Thyroid gland (tissue), 4 donors: ENCODE measurements at regions not wholly inside any gene's neighbourhood (a gene's known extent, or its start where the extent isn't known, plus 50 kb on each side); places are given as distances from the start of the nearest gene placed in this dataset. TPM values are rescaled to one million over a fixed set of nuclear protein-coding genes. Genes with fewer than 3 reads are reported as not detected.

Experiments used
- DNase-seq, 2 donors: peaks; one replicate each; pipeline ENCODE4 v3.0.0-alpha.2; 2019
- H3K27ac ChIP-seq, 3 donors: fragments of 200-600 bp; sonication (generic); 1 replicate in 2 of 3; 2 replicates in 1 of 3; pipeline ENCODE4 v1.5.1; 2016 to 2019; ENCODE audit warnings: mild to moderate bottlenecking in 1 of 3, moderate library complexity in 1 of 3
- H3K27me3 ChIP-seq: fragments of 200-600 bp; sonication (generic); one replicate; pipeline ENCODE4 v1.5.1; 2019
- H3K36me3 ChIP-seq, 2 donors: fragments of 200-600 bp; sonication (generic); one replicate each; pipeline ENCODE4 v1.5.1; 2016 to 2019
- H3K4me1 ChIP-seq, 2 donors: fragments of 200-600 bp; sonication (generic); one replicate each; pipeline ENCODE4 v1.5.1; 2017 to 2019
- H3K4me3 ChIP-seq, 3 donors: fragments of 200-600 bp; sonication (generic); replicated peaks in 1 of 3; 1 replicate in 2 of 3; 2 replicates in 1 of 3; pipeline ENCODE4 v1.5.1; 2016; ENCODE audit warnings: mild to moderate bottlenecking in 1 of 3
- H3K9me3 ChIP-seq: fragments of 200-600 bp; sonication (generic); one replicate; pipeline ENCODE4 v1.5.1; 2017
- POLR2A ChIP-seq, 2 donors: fragments of 450-650 bp; IDR thresholded peaks; one replicate each; pipeline ENCODE4 v1.6.1; 2017; ENCODE audit warnings: antibody characterized with exemption in 2 of 2, mild to moderate bottlenecking in 2 of 2, moderate library complexity in 1 of 2
- WGBS, 2 donors: methylation state at CpG; one replicate each; pipeline ENCODE4 v1.1.5; 2017; 5-methylcytosine and 5-hydroxymethylcytosine counted together
- intact Hi-C: fragments of 100-400 bp; cut with DNase I; formaldehyde crosslinking; loops from one replicate; pipeline ENCODE4 v1.15.1; 2023
- small RNA-seq: library from RNA; depleted of rRNA; stranded (forward); fragments of <200 nt; gene quantifications from one replicate; pipeline ENCODE3, GENCODE V24; 2016
- TF ChIP-seq, protein P1 (sequence below), 6 experiments: fragments of 200-600 bp in 3 of 6; fragments of 450-650 bp in 3 of 6; sonication (generic) in 3 of 6; IDR thresholded peaks; one replicate each; pipeline ENCODE4 v1.5.1; 2016 to 2019; ENCODE audit warnings: antibody characterized with exemption in 6 of 6, mild to moderate bottlenecking in 2 of 6, inconsistent platforms in 1 of 6, moderate library complexity in 1 of 6

DNA sequence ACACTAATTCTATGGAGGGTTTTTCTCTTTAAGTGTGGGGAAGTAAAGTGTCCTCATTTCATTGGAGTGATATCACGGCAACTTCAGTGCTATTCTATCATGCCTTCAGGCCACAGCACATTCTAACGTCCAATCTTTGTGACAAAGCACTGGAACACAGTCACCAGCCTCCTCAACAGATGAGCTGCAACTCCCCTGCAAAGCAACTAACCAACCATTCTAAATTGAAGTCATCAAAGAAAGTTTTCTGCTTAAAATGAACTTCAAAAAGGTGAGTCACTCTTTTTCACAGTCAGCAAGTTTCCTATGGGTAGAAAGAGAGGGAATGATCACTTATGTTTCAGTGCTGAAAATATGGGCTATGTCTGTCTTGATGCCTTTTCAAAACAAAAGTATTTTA lies 190.8 kb downstream of the ELAVL2 start:
- Histone ChIP-seq H3K4me1 (no peaks in the 10 kb centered on the region), H3K9me3 (no peaks in the 10 kb centered on the region), H3K27me3 (no peaks in the 10 kb centered on the region), H3K27ac (no peak overlapping the region), H3K4me3 (no peak overlapping the region), H3K36me3 (no peaks in the 10 kb centered on the region)
- DNase-seq: no peak
- TF ChIP-seq POLR2A (IDR thresholded peaks at IDR 0.05): no peak
- TF ChIP-seq, protein P1, sequence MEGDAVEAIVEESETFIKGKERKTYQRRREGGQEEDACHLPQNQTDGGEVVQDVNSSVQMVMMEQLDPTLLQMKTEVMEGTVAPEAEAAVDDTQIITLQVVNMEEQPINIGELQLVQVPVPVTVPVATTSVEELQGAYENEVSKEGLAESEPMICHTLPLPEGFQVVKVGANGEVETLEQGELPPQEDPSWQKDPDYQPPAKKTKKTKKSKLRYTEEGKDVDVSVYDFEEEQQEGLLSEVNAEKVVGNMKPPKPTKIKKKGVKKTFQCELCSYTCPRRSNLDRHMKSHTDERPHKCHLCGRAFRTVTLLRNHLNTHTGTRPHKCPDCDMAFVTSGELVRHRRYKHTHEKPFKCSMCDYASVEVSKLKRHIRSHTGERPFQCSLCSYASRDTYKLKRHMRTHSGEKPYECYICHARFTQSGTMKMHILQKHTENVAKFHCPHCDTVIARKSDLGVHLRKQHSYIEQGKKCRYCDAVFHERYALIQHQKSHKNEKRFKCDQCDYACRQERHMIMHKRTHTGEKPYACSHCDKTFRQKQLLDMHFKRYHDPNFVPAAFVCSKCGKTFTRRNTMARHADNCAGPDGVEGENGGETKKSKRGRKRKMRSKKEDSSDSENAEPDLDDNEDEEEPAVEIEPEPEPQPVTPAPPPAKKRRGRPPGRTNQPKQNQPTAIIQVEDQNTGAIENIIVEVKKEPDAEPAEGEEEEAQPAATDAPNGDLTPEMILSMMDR (IDR thresholded peaks at IDR 0.05): no peak
- intact Hi-C loops: no loop called here
- 78 to 86% methylated on average over 2 of the region's 2 CpGs for WGBS, 2 donors

DNA sequence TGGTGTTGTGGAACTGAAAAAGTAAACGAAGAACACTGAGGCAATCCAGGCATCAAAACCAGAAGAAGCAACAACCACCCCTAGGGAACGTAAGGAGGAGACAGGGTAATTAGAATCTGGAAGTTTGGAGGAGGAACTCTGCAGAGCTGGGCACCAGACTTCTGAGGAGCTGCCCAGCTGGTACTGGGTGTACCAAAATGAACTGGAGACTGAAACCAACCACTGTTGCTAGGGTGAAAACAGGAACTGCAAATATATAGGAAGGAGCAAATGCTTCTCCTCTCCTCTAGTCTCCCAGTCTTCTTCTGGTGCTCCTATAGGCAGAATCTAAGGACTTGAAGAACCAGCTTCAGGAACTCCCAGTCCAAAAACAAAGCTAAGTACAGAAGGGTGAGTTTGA lies 189.8 kb downstream of the ELAVL2 start:
- DNase-seq: no peak
- Histone ChIP-seq H3K9me3 (no peaks in the 10 kb centered on the region), H3K36me3 (no peaks in the 10 kb centered on the region), H3K4me3 (no peak overlapping the region), H3K27ac (no peak overlapping the region), H3K27me3 (no peaks in the 10 kb centered on the region), H3K4me1 (no peaks in the 10 kb centered on the region)
- intact Hi-C loops: no loop called here
- 80 to 81% methylated on average over 2 of the region's 2 CpGs for WGBS, 2 donors
- no peak for TF ChIP-seq POLR2A (IDR thresholded peaks at IDR 0.05)
- TF ChIP-seq, protein P1 (IDR thresholded peaks at IDR 0.05): no peak

DNA sequence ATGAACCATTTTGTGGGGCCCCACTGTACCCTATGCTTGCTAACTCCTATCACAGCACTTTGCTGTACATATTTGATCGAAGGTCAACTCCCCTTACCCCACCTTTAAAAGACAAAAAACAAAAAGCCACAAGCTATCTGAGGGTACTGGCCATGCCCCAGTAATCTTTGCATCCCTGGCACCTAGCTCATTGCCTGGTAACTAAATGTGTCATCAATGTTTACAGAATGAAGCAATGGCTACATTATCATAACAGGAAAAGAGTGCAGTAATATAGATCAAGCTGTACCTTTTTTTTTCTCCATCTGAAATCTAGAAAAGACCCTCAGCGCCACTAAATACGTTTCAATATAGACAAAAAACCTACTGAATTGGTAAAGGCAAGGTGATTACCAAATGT lies 188.0 kb downstream of the ELAVL2 start:
- 90 to 91% methylated on average over 3 of the region's 3 CpGs for WGBS, 2 donors
- Histone ChIP-seq H3K9me3 (no peaks in the 10 kb centered on the region), H3K4me3 (no peak overlapping the region), H3K4me1 (no peaks in the 10 kb centered on the region), H3K27ac (no peak overlapping the region), H3K36me3 (no peaks in the 10 kb centered on the region), H3K27me3 (no peaks in the 10 kb centered on the region)
- no peak for DNase-seq
- no peak for TF ChIP-seq POLR2A (IDR thresholded peaks at IDR 0.05)
- TF ChIP-seq, protein P1 (IDR thresholded peaks at IDR 0.05): no peak
- intact Hi-C loops: no loop called here

DNA sequence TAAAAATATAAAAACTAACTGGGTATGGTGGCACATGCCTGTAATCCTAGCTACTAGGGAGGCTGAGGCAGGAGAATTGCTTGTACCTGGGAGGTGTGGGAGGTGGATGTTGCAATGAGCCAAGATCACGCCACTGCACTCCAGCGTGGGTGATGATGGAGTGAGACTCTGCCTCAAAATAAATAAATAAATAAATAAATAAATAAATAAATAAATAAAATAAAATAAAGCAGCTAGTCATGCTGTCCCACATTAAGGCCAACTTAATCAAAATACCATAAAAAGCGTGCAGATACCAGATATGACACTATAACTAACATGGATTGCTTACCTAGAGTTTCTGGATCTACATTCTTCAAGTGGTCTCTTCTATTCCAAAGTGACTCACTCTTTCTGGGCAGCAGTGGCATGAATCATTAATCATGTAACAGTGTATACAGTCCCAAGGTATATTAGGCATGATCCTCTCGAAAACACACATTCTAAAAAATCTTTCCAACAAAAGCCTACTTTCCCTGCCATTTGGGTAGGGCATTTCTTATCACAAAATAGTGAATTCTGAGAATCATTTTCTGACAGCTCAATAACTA lies 187.1 kb downstream of the ELAVL2 start:
- DNase-seq: no peak
- Histone ChIP-seq H3K4me1 (no peaks in the 10 kb centered on the region), H3K36me3 (no peaks in the 10 kb centered on the region), H3K27me3 (no peaks in the 10 kb centered on the region), H3K27ac (no peak overlapping the region), H3K9me3 (no peaks in the 10 kb centered on the region), H3K4me3 (no peak overlapping the region)
- WGBS, 2 donors: 93 to 95% methylated on average over 4 of the region's 4 CpGs
- intact Hi-C loops: no loop called here
- TF ChIP-seq, protein P1 (IDR thresholded peaks at IDR 0.05): no peak

Small RNAs in the stretch of these regions (small RNA-seq; reads per million reads assigned to genes)
- gene SUMO2P2: not detected
